GM18868 (cell line): ENCODE measurements at regions not wholly inside any gene's neighbourhood (a gene's known extent, or its start where the extent isn't known, plus 50 kb on each side); places are given as distances from the start of the nearest gene placed in this dataset.
A peak's percentile ranks its signal among the peaks of the same experiment; 100 is the strongest.
"Not testable (repeated sequence)": the region's sequence is repeated elsewhere in the genome, so short reads cannot be mapped to it uniquely, and the experiment has no call there.

Source experiments
- ATAC-seq: cut with Tn5 transposase; IDR thresholded peaks from one replicate; pipeline ENCODE4 v1.9.1; 2021; ENCODE audit warnings: mild to moderate bottlenecking, moderate library complexity; ENCODE audit not compliant: unreplicated experiment

- ATAC-seq, result no peak
Observed at GRCh38 chr14:34103176-34103575, 152.3 kb upstream of the EGLN3 start.

GRCh38 chr14:34099635-34100034 is 148.8 kb upstream of the EGLN3 start:
- ATAC-seq, result no peak

GRCh38 chr14:34098985-34099349 is 148.1 kb upstream of the EGLN3 start:
- no peak for ATAC-seq

GRCh38 chr14:34098045-34098984 is 147.4 kb upstream of the EGLN3 start:
- no peak for ATAC-seq

- ATAC-seq, result no peak
Observed at GRCh38 chr14:34097644-34098043, 146.8 kb upstream of the EGLN3 start.

- no peak for ATAC-seq
Observed at GRCh38 chr14:34094384-34094783, 143.5 kb upstream of the EGLN3 start.

- ATAC-seq, result no peak
Observed at GRCh38 chr14:34093883-34094282, 143.0 kb upstream of the EGLN3 start.

GRCh38 chr14:34090451-34090850 is 139.6 kb upstream of the EGLN3 start:
- ATAC-seq, result no peak

- no peak for ATAC-seq
Observed at GRCh38 chr14:34088914-34089313, 138.0 kb upstream of the EGLN3 start.

GRCh38 chr14:34087571-34087970 is 136.7 kb upstream of the EGLN3 start:
- ATAC-seq, result no peak

- ATAC-seq, result peak; percentile 25
Observed at GRCh38 chr14:34086223-34086757, 135.4 kb upstream of the EGLN3 start.

- no peak for ATAC-seq
Observed at GRCh38 chr14:34085695-34086094, 134.8 kb upstream of the EGLN3 start.

- peak; percentile 21 for ATAC-seq
Observed at GRCh38 chr14:34081576-34082136, 130.8 kb upstream of the EGLN3 start.

GRCh38 chr14:34081101-34081575 is 130.3 kb upstream of the EGLN3 start:
- ATAC-seq, result peak; percentile 74

- not testable (repeated sequence) for ATAC-seq
Observed at GRCh38 chr14:34079643-34080042, 128.8 kb upstream of the EGLN3 start.

GRCh38 chr14:34078117-34078743 is 127.4 kb upstream of the EGLN3 start:
- no peak for ATAC-seq

- no peak for ATAC-seq
Observed at GRCh38 chr14:34075826-34076225, 125.0 kb upstream of the EGLN3 start.

GRCh38 chr14:34075042-34075744 is 124.3 kb upstream of the EGLN3 start:
- peak; percentile 47 for ATAC-seq

GRCh38 chr14:34072921-34073320 is 122.0 kb upstream of the EGLN3 start:
- ATAC-seq, result peak; percentile 84

GRCh38 chr14:34072401-34072800 is 121.5 kb upstream of the EGLN3 start:
- no peak for ATAC-seq

- ATAC-seq, result no peak
Observed at GRCh38 chr14:34070917-34071407, 120.1 kb upstream of the EGLN3 start.
